ENCODE measurements at regions not wholly inside any gene's neighbourhood (a gene's known extent, or its start where the extent isn't known, plus 50 kb on each side); places are given as distances from the start of the nearest gene placed in this dataset.

DNA sequence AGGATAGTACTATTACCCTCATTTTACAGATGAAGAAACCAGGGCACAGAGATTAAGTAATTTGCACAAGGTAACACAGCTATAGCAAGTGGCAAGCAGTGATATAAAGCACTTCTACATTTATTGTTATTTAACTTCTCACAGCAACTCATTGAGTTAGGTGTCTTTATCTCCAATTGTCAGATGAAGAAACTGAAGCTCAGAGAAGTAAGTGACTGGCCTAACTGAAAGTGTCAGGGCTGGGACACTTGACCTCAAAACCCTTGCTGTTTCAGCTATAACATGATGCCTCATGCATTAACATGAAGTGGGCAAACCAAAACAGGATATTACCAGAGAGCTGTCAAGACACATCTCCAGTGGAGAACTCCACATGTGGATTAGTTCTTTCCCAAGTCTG, 65.8 kb upstream of the LEKR1 start:
- DNase-seq = no peak

DNA sequence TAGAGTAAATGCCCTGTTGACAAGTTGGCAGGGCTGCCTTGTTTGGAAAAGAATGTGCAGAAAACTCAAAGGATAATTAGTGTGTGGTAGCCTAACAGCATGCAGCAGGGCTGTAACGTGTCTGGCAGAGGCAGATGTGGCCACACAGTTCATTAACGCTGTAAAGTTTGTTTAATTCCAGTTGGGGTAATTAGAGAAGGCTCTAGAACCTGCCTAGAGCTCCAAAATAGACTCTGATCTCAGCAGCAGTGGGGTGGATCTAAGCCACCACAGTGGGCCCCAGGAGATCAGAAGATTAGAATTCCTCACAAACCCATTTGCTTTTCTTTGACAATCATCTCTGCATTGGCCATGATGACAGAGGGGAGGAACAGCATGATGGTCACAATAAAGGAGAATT, 65.1 kb upstream of the LEKR1 start:
- DNase-seq = peak in 1 of 2 donors; percentile 34

DNA sequence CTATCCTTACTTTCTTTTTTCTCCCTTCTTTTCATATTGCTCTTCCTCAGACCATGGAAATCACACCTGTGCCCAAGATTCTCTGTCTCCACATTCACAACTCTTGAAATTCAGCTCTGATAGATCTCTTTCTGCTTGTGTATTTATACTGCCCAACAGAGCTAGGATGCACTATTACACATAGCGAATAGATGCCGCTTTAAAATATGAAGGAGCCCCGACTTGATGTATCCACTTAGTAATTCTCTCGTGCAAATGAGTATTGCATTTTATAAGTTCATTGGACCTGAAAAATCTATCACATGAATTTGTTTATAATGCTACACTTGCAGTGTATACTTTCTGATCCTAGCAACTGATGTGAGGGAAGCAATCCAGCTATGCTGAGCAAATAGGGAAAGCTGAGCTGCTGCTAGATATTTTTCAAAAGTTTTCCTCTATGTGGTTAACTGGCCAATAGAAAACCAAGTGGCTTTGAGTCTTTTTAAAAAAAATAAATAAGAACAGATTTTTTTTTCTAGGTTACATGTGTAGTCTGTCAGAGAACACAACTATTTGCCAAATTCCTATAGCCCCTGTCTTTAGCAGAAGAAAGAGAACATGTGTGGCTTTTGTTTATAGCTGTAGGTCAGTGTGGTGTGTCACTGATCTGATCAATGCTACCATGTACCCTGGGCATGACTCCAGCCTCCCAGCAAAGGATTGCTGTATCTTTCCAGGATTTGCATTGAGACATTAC, 64.3 kb upstream of the LEKR1 start:
- no peak for DNase-seq

DNA sequence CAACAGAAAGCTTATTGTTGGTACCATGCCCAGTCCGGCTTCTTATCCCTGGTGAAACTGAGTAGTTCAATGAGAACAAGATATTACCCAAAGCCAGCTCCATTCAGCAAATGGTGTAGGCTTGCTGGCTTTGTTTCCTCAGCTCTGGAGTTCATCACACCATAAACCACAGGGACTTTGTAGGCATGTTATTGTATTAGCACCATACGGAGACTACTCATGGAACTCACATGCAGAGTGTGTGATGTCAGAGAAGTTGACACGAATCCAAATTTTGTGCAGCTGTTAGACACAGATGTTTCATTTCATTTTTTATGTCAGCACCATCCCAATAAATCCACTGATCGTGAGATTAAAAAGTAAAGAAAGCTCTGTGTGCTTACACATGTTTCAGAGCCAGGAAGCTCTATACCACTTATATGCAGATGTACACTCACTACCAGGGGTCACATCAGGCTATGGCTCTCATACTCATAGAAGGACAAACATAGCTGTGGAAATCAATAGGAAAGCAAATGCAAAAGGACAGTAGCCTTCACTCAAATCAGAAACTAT, 63.4 kb upstream of the LEKR1 start:
- DNase-seq = no peak

DNA sequence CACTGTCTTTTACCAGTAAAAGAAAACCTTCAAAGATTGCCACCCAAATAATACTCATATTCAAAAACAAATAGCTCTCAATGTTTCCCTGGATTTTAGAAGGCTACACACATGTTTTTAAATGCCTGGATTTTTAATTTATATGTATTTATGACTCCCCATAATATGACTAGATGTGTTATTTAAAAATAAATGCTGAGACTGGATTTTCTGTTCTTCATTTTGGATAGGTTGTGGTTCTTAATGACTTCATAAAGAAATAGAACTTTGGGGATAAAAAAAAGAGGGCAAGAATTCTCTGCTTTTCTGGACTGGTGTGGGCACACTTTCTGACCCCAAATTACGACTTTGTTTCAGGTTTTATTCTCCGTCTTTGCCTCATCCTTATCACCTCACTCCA, 62.8 kb upstream of the LEKR1 start:
- no peak for DNase-seq

DNA sequence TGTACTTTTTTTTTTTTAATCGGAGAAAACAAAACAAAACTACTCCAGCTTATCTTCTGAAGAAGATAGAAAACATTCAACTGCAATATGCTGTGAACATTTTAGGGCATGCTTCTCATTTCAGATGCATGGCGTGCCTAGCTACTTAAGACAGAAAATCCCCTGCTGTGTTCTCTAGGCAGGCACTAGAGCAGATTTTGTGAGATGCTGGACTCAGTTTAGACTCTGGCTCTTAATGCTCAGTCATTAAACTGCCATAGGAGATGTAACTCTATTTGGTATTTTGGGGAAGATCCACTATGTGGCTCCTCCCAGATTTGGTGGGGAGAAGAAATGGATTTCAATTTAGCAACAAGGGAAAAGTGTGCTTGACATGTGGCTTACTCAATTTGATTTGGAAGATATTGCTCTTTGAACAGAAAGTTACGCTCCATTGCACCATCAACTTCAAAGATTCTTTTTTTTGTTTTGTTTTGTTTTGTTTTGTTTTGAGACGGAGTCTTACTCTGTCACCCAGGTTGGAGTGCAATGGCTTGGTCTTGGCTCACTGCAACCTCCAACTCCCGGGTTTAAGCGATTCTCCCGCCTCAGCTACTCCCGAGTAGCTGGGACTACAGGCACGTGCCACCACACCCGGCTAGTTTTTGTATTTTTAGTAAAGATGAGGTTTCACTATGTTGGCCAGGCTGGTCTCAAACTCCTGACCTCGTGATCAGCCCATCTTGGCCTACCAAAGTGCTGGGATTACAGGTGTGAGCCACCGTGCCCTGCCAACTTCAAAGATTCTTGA, 62.0 kb upstream of the LEKR1 start:
- no peak for DNase-seq

DNA sequence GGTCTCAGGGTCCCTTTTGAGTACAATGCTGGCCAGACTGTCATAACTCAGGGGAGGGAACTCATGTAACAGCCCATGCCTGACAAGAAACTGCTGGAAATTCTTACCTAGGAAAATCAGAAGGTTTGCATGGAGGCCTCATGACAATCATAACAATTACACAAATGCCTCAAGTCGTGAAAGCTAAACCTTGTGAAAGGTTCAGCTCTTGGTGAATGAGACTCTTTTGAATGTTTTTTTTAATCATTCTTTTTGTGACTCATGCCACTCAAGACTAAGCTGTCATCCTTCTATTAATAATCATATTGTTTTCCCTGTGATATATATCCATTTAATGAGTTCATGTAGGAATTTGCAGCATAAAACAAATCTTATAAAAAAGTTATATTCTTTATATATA, 61.4 kb upstream of the LEKR1 start:
- DNase-seq = no peak

DNA sequence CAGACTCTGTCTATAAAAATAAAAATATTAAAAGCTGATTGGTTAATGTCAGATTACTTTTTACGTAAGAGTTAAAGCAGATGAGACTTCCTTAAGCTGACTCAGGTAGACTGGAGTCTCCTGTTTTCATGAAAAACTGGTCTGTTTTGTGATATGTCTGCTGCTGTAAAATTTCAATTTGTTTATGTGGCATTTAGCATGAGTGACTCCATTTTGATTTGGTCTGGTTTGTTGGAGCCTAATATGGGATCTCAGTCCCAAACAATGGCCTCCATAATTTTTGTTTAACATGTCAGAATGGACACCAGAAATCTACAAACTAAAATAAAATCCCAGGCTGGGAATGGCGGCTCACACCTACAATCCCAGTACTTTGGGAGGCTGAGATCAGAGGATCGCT, 57.8 kb upstream of the LEKR1 start:
- DNase-seq = no peak

DNA sequence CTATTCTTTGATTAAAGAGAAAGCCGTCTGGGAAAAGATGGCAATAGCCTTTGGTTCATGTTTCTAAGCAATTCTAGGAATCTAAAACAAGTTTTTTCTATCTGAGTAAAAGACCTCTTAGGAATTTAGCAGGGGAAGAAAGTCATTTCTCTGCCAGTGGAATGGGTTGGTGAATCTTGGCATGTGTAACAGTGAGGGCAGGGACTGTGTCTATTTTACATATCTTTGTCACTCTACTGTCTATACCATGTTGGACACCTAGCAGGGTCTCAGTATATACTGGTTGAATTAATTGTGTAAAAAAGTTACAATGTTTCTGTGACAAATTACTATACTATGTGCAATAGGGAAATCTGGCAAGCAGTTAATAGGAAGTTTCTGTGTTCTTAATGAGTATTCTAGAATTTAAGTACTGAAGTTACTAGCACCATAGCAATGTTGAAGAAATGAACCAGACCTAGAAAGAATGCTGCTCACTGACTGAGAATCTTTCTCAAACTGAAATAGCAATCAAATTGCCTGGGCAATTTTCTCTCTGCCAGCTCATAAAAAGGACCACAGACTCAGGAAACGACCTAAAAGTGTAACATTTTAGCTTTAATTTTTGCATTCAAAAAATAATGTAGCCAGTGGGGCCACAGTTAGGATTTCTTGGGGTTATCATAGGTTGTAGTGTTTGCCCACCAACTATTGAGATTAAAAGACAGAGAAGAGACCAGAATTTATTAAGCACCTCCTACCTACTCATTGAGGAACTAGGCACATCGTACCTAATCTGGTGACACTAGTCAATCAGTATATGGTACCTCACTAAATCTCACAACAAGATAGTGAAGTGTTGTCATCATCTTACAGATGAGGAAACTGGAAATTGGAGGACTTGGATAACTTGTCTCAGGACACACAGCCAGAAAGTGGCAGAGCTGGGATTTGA, 56.2 kb upstream of the LEKR1 start:
- no peak for DNase-seq

DNA sequence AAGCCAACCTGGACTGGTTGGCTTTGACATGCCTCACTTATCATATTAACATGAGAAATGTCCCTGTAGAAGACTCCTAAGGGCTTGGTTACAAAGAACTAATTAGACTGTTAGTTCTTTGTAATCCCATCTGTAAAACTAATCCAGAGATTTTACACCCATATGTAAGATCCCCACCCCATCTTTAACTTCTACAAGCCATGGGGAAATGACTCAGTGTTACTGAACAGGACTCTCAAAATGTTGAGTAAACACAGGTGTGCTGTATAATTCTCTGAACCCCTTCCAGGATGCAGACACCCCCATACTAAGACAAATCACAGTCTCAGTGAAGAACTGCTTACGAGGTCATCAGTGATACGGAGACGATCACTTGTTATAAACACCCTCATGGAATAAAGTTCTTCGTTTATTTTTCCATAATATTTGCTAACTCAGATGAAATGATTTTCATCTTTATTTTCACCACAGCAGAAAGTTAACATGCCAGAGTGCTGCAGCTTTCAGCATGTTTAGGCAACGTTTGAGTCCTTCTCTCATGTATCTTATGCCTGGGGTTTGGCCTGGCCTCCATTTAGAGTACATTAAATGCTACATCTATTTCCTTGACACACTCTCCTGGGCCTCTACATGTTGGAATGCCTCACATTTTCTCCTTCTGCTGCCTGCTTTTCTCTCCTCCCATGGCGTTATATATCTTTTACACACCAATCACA, 55.3 kb upstream of the LEKR1 start:
- no peak for DNase-seq

DNA sequence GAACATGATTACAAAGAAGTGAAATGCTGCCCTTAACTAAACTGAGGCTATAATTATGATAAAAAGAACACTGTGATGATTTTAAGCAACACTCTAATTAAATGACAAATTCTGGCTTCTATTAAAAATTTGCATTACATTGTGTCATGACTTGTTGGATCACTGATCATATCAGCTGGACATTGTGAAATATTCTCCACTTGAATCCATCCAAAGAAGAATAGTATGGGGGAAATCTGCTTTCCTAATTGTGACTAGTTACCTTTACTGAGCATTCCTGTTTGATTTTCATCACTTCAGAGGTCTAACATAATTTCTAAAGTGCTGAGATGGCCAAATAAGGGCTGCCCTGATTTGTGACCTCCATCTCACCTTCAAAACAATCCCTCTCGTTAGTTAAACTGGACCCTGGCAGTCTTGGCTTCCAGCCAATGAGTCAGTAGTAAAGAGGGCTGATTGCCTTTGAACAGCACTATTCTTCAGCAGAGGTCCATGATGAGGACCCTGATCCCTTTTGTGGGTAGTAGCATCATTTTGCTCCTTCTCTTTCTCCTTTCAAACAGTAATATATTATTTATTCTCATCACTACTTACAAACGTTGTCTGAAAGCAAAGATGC, 53.5 kb upstream of the LEKR1 start:
- DNase-seq = no peak

DNA sequence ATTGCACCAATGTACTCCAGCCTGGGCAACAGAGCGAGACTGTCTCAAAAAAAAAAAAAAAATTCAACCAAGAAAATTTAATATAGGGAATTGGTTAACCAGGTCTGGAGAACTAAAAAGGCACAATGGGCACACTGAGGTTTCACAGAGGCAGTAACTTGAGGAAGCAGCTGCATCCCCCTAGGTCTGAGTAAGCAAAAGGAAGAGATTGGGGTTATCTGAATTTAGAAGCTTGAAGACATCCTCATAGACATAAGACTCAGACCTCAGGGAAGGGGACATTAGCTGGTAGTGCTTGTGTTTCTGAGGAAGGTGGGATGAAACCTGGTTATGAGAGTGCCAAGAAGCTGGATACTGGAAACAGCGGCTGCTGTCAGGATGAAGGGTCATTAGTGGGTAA, 50.1 kb upstream of the LEKR1 start:
- no peak for DNase-seq

All from hippocampal formation (tissue), 2 donors.